ENCODE measurements at regions not wholly inside any gene's neighbourhood (a gene's known extent, or its start where the extent isn't known, plus 50 kb on each side); places are given as distances from the start of the nearest gene placed in this dataset.
"Not testable (repeated sequence)": the region's sequence is repeated elsewhere in the genome, so short reads cannot be mapped to it uniquely, and the experiment has no call there.

GRCh38 chr22:16463472-16463871 is 129.1 kb downstream of the CCT8L2 start:
- H3K36me3 ChIP-seq (ENCODE audit: control insufficient read depth in 2 of 2, extremely low read depth in 1 of 2, insufficient read depth in 1 of 2, low read length in 1 of 2); H3K4me3 Mint-ChIP-seq; H3K4me1 ChIP-seq (ENCODE audit: control insufficient read depth in 1 of 2, extremely low read depth in 1 of 2, insufficient read depth in 2 of 2, low read length in 2 of 2); H3K27ac Mint-ChIP-seq; H3K27ac ChIP-seq (ENCODE audit: low read length); H3K4me3 ChIP-seq (ENCODE audit: control insufficient read depth in 1 of 2, extremely low read depth in 1 of 2, low read length in 1 of 2); CTCF ChIA-PET; H3K9me3 ChIP-seq; H3K27me3 Mint-ChIP-seq; ATAC-seq (replicated peaks in 1 of 4); H3K27me3 ChIP-seq (replicated peaks in 1 of 2; ENCODE audit: control insufficient read depth in 2 of 2, extremely low read depth in 1 of 2, insufficient read depth in 2 of 2, low read length in 1 of 2); H3K9me3 Mint-ChIP-seq; POLR2A ChIA-PET; DNase-seq; H3K36me3 Mint-ChIP-seq; H3K4me1 Mint-ChIP-seq: not testable (repeated sequence)
- WGBS (ENCODE audit: insufficient coverage) = 88% methylated on average over 2 of the region's 4 CpGs

- H3K4me3 ChIP-seq (ENCODE audit: control insufficient read depth in 1 of 2, extremely low read depth in 1 of 2, low read length in 1 of 2); POLR2A ChIA-PET; H3K4me3 Mint-ChIP-seq; DNase-seq; H3K36me3 Mint-ChIP-seq; H3K27me3 Mint-ChIP-seq; H3K27ac ChIP-seq (ENCODE audit: low read length); H3K4me1 Mint-ChIP-seq; H3K27ac Mint-ChIP-seq; H3K27me3 ChIP-seq (replicated peaks in 1 of 2; ENCODE audit: control insufficient read depth in 2 of 2, extremely low read depth in 1 of 2, insufficient read depth in 2 of 2, low read length in 1 of 2); H3K4me1 ChIP-seq (ENCODE audit: control insufficient read depth in 1 of 2, extremely low read depth in 1 of 2, insufficient read depth in 2 of 2, low read length in 2 of 2); H3K9me3 ChIP-seq; CTCF ChIA-PET; ATAC-seq (replicated peaks in 1 of 4); H3K36me3 ChIP-seq (ENCODE audit: control insufficient read depth in 2 of 2, extremely low read depth in 1 of 2, insufficient read depth in 1 of 2, low read length in 1 of 2): not testable (repeated sequence)
- 90% methylated on average over 2 of the region's 7 CpGs for WGBS (ENCODE audit: insufficient coverage)
- H3K9me3 Mint-ChIP-seq = peaks cover 2 to 16% (median 14%) of the 10 kb centered on the region in 3 donors
These were observed 145.2 kb downstream of the CCT8L2 start for GRCh38 chr22:16447451-16447850.

- WGBS (ENCODE audit: insufficient coverage) = 92% methylated on average over 2 of the region's 6 CpGs
These were observed 145.7 kb downstream of the CCT8L2 start for GRCh38 chr22:16446755-16447440.

GRCh38 chr22:16441014-16441413 is 151.6 kb downstream of the CCT8L2 start:
- POLR2A ChIA-PET; H3K27ac Mint-ChIP-seq; H3K36me3 Mint-ChIP-seq; H3K4me1 ChIP-seq (ENCODE audit: control insufficient read depth in 1 of 2, extremely low read depth in 1 of 2, insufficient read depth in 2 of 2, low read length in 2 of 2); H3K4me1 Mint-ChIP-seq; H3K27ac ChIP-seq (ENCODE audit: low read length); H3K9me3 ChIP-seq; H3K27me3 ChIP-seq (replicated peaks in 1 of 2; ENCODE audit: control insufficient read depth in 2 of 2, extremely low read depth in 1 of 2, insufficient read depth in 2 of 2, low read length in 1 of 2); H3K9me3 Mint-ChIP-seq; H3K27me3 Mint-ChIP-seq; ATAC-seq (replicated peaks in 1 of 4); H3K4me3 Mint-ChIP-seq; DNase-seq; H3K36me3 ChIP-seq (ENCODE audit: control insufficient read depth in 2 of 2, extremely low read depth in 1 of 2, insufficient read depth in 1 of 2, low read length in 1 of 2); CTCF ChIA-PET; H3K4me3 ChIP-seq (ENCODE audit: control insufficient read depth in 1 of 2, extremely low read depth in 1 of 2, low read length in 1 of 2): not testable (repeated sequence)
- WGBS (ENCODE audit: insufficient coverage) = no CpG with 5 or more reads among the region's 1 CpG

More at GRCh38 chr22:16446755-16447440, 145.7 kb downstream of the CCT8L2 start:
- ATAC-seq (replicated peaks in 1 of 4); H3K4me1 ChIP-seq (ENCODE audit: control insufficient read depth in 1 of 2, extremely low read depth in 1 of 2, insufficient read depth in 2 of 2, low read length in 2 of 2); H3K27ac Mint-ChIP-seq; H3K36me3 Mint-ChIP-seq; H3K27ac ChIP-seq (ENCODE audit: low read length); DNase-seq; H3K4me3 ChIP-seq (ENCODE audit: control insufficient read depth in 1 of 2, extremely low read depth in 1 of 2, low read length in 1 of 2); CTCF ChIA-PET; H3K4me1 Mint-ChIP-seq; H3K9me3 ChIP-seq; H3K27me3 Mint-ChIP-seq; H3K36me3 ChIP-seq (ENCODE audit: control insufficient read depth in 2 of 2, extremely low read depth in 1 of 2, insufficient read depth in 1 of 2, low read length in 1 of 2); H3K27me3 ChIP-seq (replicated peaks in 1 of 2; ENCODE audit: control insufficient read depth in 2 of 2, extremely low read depth in 1 of 2, insufficient read depth in 2 of 2, low read length in 1 of 2); H3K4me3 Mint-ChIP-seq; POLR2A ChIA-PET: not testable (repeated sequence)
- H3K9me3 Mint-ChIP-seq = peaks cover 2 to 16% (median 13%) of the 10 kb centered on the region in 3 donors

- ATAC-seq (replicated peaks in 1 of 4); POLR2A ChIA-PET; H3K27ac ChIP-seq (ENCODE audit: low read length); H3K36me3 Mint-ChIP-seq; DNase-seq; H3K27me3 Mint-ChIP-seq; H3K4me1 Mint-ChIP-seq; H3K27me3 ChIP-seq (replicated peaks in 1 of 2; ENCODE audit: control insufficient read depth in 2 of 2, extremely low read depth in 1 of 2, insufficient read depth in 2 of 2, low read length in 1 of 2); H3K27ac Mint-ChIP-seq; H3K9me3 ChIP-seq; H3K4me1 ChIP-seq (ENCODE audit: control insufficient read depth in 1 of 2, extremely low read depth in 1 of 2, insufficient read depth in 2 of 2, low read length in 2 of 2); H3K4me3 ChIP-seq (ENCODE audit: control insufficient read depth in 1 of 2, extremely low read depth in 1 of 2, low read length in 1 of 2); CTCF ChIA-PET; H3K36me3 ChIP-seq (ENCODE audit: control insufficient read depth in 2 of 2, extremely low read depth in 1 of 2, insufficient read depth in 1 of 2, low read length in 1 of 2); H3K4me3 Mint-ChIP-seq: not testable (repeated sequence)
- H3K9me3 Mint-ChIP-seq = peaks cover 0 to 16% (median 9%) of the 10 kb centered on the region in 3 donors
- WGBS (ENCODE audit: insufficient coverage) = 80% methylated on average over 20 of the region's 21 CpGs
These were observed 169.1 kb downstream of the CCT8L2 start for GRCh38 chr22:16423476-16423875.

GRCh38 chr22:16417498-16417897 is 175.1 kb downstream of the CCT8L2 start:
- H3K9me3 ChIP-seq; H3K4me3 ChIP-seq (ENCODE audit: control insufficient read depth in 1 of 2, extremely low read depth in 1 of 2, low read length in 1 of 2); H3K27me3 ChIP-seq (replicated peaks in 1 of 2; ENCODE audit: control insufficient read depth in 2 of 2, extremely low read depth in 1 of 2, insufficient read depth in 2 of 2, low read length in 1 of 2); H3K27ac Mint-ChIP-seq; ATAC-seq (replicated peaks in 1 of 4); DNase-seq; H3K4me3 Mint-ChIP-seq; CTCF ChIA-PET; H3K27me3 Mint-ChIP-seq; H3K27ac ChIP-seq (ENCODE audit: low read length); H3K36me3 ChIP-seq (ENCODE audit: control insufficient read depth in 2 of 2, extremely low read depth in 1 of 2, insufficient read depth in 1 of 2, low read length in 1 of 2); H3K4me1 ChIP-seq (ENCODE audit: control insufficient read depth in 1 of 2, extremely low read depth in 1 of 2, insufficient read depth in 2 of 2, low read length in 2 of 2); H3K4me1 Mint-ChIP-seq; POLR2A ChIA-PET; H3K36me3 Mint-ChIP-seq: not testable (repeated sequence)
- peaks cover 3 to 15% (median 9%) of the 10 kb centered on the region in 3 donors for H3K9me3 Mint-ChIP-seq
- no CpG with 5 or more reads among the region's 3 CpGs for WGBS (ENCODE audit: insufficient coverage)

- H3K4me3 ChIP-seq (ENCODE audit: control insufficient read depth in 1 of 2, extremely low read depth in 1 of 2, low read length in 1 of 2); H3K27ac Mint-ChIP-seq; ATAC-seq (replicated peaks in 1 of 4); H3K9me3 ChIP-seq; H3K27ac ChIP-seq (ENCODE audit: low read length); DNase-seq; H3K36me3 ChIP-seq (ENCODE audit: control insufficient read depth in 2 of 2, extremely low read depth in 1 of 2, insufficient read depth in 1 of 2, low read length in 1 of 2); POLR2A ChIA-PET; H3K4me3 Mint-ChIP-seq; H3K27me3 ChIP-seq (replicated peaks in 1 of 2; ENCODE audit: control insufficient read depth in 2 of 2, extremely low read depth in 1 of 2, insufficient read depth in 2 of 2, low read length in 1 of 2); H3K4me1 Mint-ChIP-seq; H3K4me1 ChIP-seq (ENCODE audit: control insufficient read depth in 1 of 2, extremely low read depth in 1 of 2, insufficient read depth in 2 of 2, low read length in 2 of 2); CTCF ChIA-PET; H3K36me3 Mint-ChIP-seq; H3K27me3 Mint-ChIP-seq: not testable (repeated sequence)
- 90% methylated on average over 2 of the region's 7 CpGs for WGBS (ENCODE audit: insufficient coverage)
- H3K9me3 Mint-ChIP-seq = peaks cover 5 to 10% (median 8%) of the 10 kb centered on the region in 3 donors
These were observed 188.0 kb downstream of the CCT8L2 start for GRCh38 chr22:16404639-16405038.

Measured in T-cell (primary cell).